ENCODE measurements at regions not wholly inside any gene's neighbourhood (a gene's known extent, or its start where the extent isn't known, plus 50 kb on each side); places are given as distances from the start of the nearest gene placed in this dataset.
"Not testable (repeated sequence)": the region's sequence is repeated elsewhere in the genome, so short reads cannot be mapped to it uniquely, and the experiment has no call there.

DNA sequence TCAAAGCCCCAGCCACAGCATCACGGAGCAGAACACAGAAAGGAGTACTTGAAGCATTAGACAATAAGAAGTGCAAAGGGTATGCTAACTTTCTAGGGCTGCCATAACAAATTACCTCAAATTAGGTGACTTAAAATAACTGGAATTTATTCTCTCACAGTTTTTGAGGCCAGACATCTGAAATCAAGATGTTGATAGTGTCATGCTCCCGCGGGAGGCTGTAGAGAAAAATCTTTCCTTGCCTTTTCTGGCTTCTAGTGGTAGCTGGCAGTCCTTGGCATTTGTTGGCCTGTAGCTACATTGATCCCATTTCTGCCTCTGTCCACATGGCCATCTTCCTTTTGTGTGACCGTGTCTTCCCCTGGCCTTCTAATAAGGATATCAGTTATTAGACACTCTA, 51.9 kb upstream of the SPDL1 start:
- DNase-seq, result no peak

DNA sequence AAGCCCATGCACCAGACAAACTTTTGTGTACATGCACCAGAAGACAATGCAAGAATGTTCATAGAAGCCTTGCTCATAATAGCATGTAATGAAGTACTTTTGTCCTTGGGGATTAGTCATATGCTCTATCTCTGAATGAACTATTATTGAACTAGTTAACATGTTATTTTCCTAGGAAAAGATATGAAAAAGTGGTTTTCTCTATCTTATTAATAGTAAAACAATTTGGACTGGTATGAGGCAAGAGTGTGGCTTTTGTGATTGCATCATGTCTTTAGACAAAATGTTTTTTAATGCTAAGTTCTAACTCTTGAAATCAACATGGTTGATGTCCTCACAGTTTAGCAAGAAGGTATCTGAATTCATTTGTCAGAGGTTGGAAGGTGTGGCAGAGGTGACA, 55.7 kb upstream of the SPDL1 start:
- DNase-seq, result no peak

DNA sequence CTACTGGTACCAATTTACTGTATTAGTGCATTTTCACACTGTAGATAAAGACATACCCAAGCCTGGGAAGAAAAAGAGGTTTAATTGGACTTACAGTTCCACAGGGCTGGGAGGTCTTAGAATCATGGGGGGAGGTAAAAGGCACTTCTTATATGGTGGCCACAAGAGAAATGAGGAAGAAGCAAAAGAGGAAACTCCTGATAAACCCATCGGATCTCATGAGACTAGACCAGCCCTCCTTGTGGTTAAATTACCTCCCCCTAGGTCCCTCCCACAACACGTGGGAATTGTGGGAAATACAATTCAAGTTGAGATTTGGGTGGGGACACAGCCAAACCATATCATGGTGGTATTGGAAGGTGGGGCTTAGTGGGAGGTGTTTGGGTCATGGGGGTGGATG, 56.5 kb upstream of the SPDL1 start:
- no peak for DNase-seq

DNA sequence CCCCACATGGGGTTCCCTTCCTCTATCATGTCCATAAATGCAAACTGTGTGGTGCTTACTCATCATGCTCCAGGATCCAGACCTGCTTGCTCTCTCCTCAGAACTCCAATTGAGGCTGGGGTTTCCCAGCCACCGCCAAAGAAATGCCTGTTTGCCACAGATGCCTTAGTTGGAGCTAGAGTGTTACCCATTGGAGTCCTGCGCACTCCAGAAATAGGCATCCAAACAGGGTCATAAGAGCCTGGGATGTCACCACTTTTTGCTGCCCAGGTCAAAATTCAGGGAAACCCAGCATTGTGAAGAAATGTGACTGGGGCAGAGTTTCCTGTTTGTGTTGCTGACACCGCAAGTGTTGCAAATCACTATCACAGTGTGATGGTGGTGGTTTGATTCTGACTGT, 60.7 kb upstream of the SPDL1 start:
- no peak for DNase-seq

DNA sequence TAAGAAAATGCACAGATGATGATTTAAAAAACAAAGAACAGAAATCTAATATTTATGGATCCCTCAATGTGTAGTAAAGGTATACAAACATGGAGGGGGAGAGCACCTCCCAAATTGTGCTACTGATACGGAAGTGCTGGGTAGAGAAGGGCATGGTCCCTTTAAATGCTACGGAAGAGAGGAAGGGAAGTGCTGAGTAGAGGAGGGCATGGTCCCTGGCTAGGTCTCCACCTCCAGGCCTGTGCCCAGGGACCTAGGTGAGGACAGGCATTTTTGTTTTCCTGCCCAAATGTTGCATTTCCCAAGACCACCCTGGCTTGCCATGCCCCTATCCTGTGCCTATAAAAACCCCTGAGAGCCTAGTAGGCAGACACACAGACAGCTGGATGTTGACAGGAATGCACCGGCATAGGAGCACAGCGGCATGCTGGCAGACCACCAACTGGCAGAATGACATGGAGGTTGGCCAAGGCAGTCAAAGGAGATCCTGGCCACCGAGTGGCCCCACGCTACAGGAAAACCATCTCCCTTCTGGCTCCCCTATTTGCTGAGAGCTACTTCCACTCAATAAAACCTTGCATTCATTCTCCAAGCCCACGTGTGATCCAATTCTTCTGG, 62.1 kb upstream of the SPDL1 start:
- DNase-seq, result no peak

DNA sequence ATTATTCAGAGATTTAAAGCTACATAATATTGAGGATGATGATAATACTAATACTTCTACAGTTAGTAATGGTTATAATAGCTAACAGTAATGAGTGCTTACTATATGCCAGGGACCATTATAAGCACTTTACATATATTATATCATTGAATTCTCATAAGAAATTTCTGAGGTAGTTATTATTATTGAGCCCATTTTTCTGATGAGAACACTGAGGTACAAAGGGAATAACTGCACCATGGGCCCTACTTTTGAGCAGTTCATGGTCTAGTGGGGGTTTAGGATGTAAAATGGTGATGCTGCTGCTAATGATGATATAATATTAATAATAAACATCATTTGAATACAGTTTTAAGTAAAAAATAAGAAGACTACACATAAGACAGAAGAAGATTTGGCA, 64.2 kb upstream of the SPDL1 start:
- no peak for DNase-seq

DNA sequence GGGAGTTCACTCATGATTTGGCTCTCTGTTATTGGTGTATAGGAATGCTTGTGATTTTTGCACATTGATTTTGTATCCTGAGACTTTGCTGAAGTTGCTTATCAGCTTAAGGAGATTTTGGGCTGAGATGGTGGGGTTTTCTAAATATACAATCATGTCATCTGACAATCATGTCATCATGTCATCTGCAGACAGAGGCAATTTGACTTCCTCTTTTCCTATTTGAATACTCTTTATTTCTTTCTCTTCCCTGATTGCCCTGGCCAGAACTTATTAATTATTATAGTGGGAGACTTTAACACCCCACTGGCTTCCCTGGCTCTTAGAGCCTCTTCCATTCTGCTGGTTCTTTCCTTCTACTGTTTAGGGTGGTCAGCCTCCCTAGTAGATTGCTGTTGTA, 64.8 kb upstream of the SPDL1 start:
- DNase-seq, result not testable (repeated sequence)

DNA sequence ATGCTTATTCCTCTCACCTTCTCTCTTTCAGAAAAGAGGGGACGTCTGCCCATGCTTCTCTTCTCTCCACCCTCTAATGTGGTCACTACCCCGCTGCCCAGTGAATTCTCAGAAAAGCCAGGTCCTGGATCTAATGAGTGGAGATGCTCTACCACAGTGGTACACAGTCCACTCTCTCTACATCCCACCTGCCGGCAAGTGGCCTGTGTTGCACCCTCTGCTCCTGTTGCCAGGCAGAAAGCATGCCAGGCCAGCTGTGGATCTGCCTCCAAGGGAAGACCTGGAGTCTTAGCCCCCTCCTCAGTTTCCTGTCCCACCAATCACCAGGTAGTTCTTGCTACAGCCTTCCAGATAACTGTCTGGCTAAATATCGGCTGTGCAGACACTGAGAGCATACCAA, 71.2 kb upstream of the SPDL1 start:
- no peak for DNase-seq

DNA sequence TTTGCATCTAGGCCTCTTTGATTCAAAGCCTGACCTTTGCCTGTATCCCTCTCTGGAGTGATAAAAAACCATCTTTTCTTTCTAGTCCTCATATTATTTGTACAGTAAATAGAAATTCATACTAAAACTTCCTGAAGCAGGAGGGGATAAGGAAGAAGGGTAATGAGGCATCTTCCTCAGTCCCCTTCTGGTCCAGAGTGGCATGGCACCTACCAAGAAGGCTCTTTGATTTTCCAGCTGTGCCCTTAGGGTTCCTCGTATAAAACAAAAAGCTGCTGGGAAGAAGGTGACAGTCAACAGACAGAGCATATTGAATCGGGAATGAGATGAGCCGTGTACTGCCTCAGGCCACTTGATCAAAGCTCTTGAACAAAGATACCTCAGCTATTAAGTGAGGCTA, 71.9 kb upstream of the SPDL1 start:
- DNase-seq, result no peak

DNA sequence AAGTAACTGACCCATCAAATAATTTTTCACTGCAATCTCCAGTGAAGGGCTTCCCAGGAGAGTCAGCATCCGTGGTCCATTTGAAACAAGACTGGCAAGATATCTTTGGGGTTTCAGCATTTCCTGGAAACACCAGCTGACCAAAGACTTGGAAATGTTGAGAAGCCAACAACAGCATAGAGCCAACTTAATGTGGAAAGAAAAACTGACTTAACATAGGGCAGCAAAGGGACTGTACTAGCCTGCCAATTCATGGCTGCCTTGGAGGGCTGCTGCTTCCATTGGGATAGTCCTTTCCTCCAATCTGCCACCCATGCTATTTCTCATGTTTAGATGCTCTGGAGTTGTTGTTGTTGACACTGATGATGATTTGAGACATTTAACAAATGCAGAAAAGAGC, 76.5 kb upstream of the SPDL1 start:
- no peak for DNase-seq

DNA sequence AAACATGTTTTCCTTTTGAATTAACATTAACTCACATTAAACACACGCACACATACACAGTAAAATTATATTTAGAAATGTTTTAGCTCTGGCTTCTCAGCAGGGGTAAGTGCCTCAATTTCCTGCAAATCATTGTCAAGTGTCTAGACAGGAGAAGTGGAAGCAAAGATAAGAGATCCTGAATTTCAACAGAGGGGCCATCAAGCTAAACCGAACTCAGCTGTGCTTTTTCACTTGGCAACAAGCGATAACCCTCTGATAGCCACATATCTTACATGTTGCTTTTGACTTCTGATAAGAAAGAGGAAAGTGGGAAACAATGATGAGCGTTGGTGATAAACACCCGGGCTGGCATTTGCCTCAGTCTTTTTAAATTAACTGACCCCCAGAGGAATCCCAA, 79.7 kb upstream of the SPDL1 start:
- no peak for DNase-seq

DNA sequence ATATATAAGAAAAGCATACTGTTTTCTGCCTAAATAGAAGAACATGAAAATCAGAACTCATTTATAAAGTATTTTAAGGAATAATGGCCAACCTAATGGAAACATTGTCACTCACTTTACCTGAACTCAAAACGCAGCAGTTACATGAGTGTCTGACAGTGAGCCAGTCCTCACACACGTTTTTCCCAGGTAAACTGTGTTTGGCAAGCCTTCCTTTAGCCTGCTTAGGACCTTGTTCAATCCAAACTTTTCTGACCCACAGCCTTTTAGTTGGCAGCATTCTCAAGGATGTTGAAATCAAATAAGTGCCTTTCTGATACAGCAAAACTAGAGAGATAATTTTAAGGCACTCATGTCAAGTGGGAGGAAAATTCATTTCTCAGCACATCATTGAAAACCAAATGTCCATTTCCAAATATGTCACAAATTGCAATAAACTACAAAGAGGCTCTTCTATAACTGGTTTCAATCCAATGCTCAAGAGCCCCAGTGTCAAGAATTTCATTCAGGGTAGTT, 83.5 kb upstream of the SPDL1 start:
- no peak for DNase-seq

DNA sequence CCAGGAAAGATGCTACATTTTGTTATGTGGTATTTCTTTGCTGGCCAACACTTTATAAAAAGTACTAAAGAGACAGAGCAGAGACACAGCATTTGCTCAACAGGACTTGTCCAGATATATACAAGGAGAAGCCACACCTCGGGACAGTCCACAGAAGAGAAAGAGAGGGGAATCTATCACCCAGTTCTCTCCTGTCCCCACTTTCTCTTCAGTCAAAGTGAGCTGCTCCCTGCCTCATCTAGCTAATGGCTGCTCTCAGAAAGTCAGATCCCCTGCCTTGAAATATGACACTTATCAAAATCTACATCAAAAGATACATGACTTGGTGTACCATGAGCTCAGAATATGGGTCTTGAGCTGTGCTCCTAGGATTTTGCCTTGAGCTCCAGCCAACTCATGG, 86.7 kb upstream of the SPDL1 start:
- no peak for DNase-seq

DNA sequence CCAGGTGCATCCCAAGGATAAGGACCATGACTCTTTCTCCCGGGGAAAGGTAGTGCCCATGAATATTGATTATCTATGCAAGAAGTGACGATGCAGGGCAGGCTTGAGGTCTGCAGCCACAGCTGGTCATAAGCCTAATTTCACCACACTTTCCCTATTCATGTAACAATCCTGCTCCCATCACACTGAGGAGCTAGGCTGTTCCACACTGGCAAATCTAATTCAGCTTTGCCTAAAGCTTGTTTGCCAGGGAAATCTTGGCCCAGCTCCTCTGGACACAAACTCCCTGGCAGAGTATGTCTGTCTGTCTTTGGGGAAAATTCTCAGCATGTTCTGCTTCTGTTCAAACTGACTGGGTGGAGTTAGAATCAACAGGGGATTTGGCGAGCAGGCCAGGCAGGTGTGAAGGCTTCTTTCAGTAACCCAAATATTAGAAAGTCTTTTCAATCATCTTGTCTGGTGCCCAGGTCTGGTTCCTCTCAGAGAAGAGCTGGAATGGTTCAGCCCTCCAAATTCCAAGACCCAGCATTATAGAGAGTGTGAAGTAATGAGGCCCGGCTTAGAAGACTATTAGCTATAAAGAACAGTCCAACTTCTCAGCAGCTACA, 88.5 kb upstream of the SPDL1 start:
- no peak for DNase-seq

DNA sequence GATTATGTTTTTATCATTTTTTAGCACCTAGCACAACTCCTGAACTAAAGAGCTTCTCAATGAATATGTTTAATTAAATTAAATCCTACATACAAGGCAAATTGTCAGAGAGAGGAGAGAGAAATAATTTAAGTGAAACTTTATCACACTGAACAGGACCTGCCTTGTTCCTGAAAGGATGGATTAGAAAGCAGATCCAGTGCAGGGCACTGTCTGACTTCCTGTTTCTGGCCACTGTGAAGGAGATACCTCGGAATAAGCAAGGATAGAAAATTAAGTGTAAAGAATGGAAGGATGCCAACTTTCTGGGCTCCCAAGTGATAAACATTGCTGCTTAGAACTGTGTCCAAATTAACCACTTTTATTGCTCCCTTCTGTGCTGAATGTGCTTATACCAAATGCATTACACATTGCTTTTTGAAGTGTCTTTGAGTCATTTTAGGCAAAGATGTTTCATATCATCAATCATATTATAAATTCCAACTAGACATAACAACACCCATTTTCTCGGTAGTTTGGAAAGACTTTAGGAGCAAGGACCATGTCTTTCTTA, 89.1 kb upstream of the SPDL1 start:
- DNase-seq, result no peak

DNA sequence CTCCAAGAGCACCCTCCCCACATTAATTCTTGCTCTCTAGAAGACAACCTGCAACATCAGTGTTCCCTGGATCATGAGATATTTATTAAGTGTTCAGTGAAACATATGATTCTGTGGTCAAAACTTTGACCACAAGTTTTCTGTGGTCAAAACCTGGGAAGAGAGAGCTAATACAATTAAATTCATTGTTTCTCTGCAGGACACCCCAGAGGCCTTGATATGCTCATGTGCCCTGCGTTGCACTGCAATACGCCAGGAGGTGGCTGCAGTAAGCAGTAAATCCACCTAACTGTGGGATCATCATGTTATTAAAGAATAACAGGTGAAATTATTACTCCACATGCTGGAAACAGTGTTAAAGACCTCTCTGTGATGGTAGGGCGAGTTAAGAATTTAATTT, 109.3 kb upstream of the SPDL1 start:
- no peak for DNase-seq

DNA sequence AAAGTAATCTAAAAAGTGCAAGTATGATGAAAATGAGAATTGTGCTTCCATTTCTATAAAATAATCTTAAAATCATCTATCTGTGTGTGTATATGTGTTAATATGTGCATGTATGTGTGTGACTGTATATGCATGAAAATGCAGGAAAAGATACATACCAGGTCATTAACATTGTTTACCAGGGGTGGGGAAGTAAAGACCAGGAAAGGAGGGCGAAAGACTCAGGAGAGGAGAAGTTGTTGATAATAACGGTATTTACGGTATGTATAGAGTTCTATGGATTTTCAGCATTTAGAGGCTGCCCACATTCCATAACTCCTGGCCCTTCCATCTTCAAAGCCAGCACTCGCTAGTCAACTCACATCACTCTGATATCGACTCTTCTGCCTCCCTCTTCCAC, 111.0 kb upstream of the SPDL1 start:
- no peak for DNase-seq

DNA sequence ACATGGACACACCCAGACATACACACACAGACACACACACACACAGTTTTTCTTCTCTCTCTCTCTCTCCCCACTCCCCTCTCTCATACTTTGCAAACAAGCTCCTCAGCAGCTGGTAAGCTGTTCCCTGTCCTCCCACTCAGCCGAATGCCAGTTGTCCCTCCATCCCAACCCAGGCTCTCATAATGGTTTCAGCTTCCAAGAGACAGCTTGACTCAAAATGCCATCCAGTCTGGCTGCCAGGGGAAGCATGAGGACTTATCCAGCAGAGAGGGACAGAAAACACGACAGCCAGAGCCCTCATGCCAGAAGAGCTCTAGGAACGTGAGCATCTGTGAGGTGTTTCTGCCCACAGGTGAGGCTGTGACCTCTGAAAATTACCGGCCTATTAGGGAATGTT, 112.6 kb upstream of the SPDL1 start:
- DNase-seq, result no peak

DNA sequence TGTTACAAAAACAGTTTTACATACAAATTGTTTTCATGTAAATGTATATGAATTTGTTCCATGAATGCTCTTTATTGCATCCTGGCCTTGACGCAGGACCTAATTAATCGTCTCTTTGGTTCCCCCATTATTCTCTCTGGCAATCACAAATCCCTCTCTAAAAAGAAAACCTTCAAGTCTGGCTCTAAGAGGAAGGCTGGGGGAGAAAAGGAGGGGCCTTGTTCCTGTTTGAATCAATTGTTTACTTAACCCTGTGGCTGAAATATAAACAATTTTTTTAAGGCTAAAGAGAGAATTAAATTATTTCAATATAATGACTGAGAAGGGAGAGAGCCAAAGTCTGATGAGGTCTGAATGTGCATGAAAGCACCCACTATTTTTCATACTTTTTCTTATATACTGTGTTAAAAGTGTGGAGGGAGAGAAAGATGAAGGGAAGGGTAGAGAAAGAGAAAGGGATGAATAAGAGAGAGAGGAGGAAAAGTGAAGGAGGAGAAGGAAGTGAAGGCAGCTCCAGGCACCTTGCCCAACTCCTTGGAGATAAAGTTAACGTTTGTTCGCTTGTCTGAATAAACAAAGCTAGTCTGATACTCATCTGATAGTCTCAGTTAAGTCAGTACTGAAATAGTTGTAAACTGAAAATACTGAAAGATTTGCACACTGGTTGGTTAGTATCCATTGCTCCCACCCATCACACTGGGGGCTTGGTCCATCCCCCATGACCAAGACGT, 116.4 kb upstream of the SPDL1 start:
- DNase-seq, result no peak

DNA sequence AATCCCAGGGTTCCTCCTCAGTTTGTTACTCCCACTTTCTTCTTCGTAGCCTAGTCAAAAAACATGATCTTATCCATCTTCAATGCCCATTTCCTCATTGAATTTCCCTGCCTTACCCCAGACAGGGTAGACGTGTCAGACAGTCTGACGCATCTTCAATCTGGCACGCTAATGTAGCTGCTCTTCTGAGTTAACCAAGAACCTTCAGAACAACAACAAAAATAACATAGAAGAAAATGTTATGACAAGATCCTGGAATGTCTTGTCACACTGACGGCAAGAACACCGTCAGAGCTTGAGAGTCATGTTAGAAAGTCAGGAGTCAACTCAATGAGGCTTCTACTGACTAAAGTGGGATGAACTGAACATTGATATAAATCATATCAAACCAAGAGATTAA, 122.7 kb upstream of the SPDL1 start:
- no peak for DNase-seq

DNA sequence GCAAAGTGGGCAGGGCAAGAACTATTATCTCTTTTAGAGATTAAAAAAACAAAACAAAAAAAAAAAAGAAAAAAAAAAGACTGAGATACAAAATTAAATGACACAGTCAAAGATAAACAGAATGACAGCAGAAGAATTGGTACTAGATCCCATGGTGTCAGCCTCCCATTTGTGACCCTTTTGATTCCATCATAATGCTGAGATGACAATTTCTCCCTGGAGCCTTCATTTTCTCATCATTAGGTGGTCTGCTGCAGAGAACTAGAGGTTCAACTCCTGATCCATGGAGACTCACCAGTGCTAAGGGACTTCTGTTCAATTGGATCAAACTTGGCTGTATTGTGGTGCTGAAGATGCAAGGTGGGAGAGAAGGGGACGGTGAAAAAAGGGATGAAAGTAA, 123.5 kb upstream of the SPDL1 start:
- DNase-seq, result no peak

DNA sequence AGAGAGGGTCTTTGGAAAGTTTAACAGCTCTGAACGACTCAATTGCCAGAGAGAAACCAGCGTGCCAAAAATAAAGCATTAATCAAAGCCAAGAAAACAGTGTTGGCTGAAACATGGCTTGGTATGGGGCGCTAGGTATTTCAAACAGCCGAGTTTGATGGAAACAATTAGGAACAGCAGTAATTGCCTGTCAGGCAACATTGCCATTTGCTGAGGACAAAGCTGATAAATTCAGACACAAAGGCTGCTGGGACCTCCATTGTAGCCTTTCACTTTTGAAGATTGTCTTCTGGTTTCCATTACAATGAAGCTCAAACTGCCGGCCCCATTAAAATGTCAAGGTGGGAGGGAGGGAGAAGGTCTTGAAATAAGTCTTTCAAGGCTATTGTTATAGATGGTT, 125.4 kb upstream of the SPDL1 start:
- no peak for DNase-seq

DNA sequence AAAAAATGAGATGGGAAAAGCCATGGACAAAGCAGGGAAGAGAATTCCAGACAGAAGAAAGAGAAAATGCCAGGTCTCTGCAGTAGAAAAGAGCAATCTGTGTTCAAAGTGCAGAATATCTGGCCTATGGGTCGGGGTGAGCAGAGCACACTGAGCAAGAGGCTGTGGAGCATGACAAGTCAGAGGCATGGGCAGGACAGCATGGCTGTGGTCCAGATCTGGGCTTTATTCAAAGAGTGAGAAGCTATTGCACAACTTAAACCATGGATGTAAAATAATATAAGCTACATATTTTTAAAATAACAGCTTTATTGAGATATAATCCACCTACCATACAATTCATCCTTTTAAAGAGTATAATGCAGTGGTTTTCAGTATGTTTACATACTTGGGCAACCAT, 133.1 kb upstream of the SPDL1 start:
- no peak for DNase-seq

DNA sequence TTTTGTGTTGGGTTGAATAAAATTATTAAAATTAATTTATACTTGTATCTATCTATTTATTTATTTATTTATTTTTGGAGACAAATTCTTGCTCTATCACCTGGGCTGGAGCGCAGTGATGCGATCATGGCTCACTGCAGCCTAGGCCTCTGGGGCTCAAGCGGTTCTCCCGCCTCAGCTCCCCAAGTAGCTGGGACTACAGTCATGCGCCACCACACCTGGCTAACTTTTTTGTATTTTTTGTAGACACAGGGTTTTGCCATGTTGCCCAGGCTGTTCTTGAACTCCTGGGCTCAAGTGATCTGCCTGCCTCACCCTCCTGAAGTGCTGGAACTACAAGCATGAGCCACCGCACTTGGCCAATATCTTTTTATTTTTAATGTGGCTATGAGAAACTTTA, 134.7 kb upstream of the SPDL1 start:
- DNase-seq, result no peak

Measured in amniotic stem cell (primary cell).